ENCODE measurements at regions not wholly inside any gene's neighbourhood (a gene's known extent, or its start where the extent isn't known, plus 50 kb on each side); places are given as distances from the start of the nearest gene placed in this dataset.

DNA sequence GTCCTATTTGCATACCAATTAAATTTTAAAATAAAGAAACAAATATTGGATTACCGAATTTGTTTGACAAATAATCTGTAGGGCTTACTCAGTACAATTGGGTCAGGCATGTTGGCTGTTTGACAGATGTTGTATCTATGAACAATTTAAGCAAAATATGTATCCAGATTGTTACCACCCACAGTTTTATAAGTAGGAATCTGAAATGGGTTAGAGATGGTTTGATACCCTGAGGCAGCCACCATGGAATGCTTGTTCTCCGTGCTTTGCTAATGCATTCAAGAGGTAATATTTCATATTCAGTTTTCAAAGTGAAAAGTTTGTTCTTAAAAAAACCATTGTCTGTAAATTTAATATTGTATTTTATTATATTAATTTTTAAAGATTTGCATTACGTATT, 285.1 kb upstream of the ARRDC3 start:
- POLR2A ChIA-PET, result no interaction called here
- BruUV-seq (replicated peaks), result no TSS peak

More for the DNA sequence above, 285.1 kb upstream of the ARRDC3 start:
- Histone ChIP-seq H4K20me1 (replicated peaks; ENCODE audit: control insufficient read depth, extremely low read depth, insufficient read depth, low read length) (no peaks in the 10 kb centered on the region), H2AFZ (ENCODE audit: low read depth, low read length) (no peak overlapping the region), H3K4me2 (ENCODE audit: insufficient read depth, low read length) (no peak overlapping the region), H3K4me1 (ENCODE audit: control insufficient read depth, extremely low read depth, insufficient read depth, low read length) (no peaks in the 10 kb centered on the region), H3K27ac (ENCODE audit: insufficient read depth, low read depth, low read length) (no peak overlapping the region), H3K27me3 (ENCODE audit: control insufficient read depth in 2 of 2, insufficient read depth in 2 of 2, low read length in 2 of 2) (no peaks in the 10 kb centered on the region), H3K9ac (replicated peaks; ENCODE audit: extremely low read depth, insufficient read depth, low read length) (no peak overlapping the region), H3K79me2 (ENCODE audit: control insufficient read depth, insufficient read depth, low read length) (no peaks in the 10 kb centered on the region), H3K4me3 (replicated peaks in 1 of 3; ENCODE audit: insufficient read depth in 1 of 3, low read depth in 1 of 3, low read length in 3 of 3) (no peak overlapping the region), H3K9me1 (replicated peaks; ENCODE audit: control insufficient read depth, extremely low read depth, insufficient read depth, low read length) (no peaks in the 10 kb centered on the region), H3K36me3 (ENCODE audit: control insufficient read depth in 2 of 2, extremely low read depth in 1 of 2, insufficient read depth in 2 of 2, low read length in 2 of 2) (no peaks in the 10 kb centered on the region), H3K9me3 (replicated peaks; ENCODE audit: control insufficient read depth, insufficient read depth, low read length) (no peaks in the 10 kb centered on the region)
- no peak for FAIRE-seq
- intact Hi-C loops (cut with micrococcal nuclease) (no loop called here), dilution Hi-C loops (cut with MboI; ENCODE audit: extremely low pct_ligation_motif_present, low sequenced_read_pairs) (no loop called here)
- DNase-seq (ENCODE audit: low read depth, low spot score), result no peak
- CTCF ChIA-PET, result no interaction called here
- no peak for TF ChIP-seq POLR2AphosphoS5 (IDR thresholded peaks at IDR 0.05; ENCODE audit: insufficient read depth, low read depth, low read length)
- no peak for TF ChIP-seq POLR2A (IDR thresholded peaks at IDR 0.05; ENCODE audit: low read depth, low read length)
- no peak for TF ChIP-seq GATA2 (IDR thresholded peaks at IDR 0.05; ENCODE audit: insufficient read depth, insufficient read length, low read depth, low read length)
- no peak for TF ChIP-seq EZH2 (IDR thresholded peaks at IDR 0.05; ENCODE audit: borderline replicate concordance, low read depth, low read length, severe bottlenecking)
- TF ChIP-seq JUN (IDR thresholded peaks at IDR 0.05; ENCODE audit: borderline replicate concordance, insufficient read depth, insufficient read length, low read depth), result no peak
- TF ChIP-seq MAX (IDR thresholded peaks at IDR 0.05; ENCODE audit: insufficient read depth, insufficient read length), result no peak
- TF ChIP-seq MYC (IDR thresholded peaks at IDR 0.05; ENCODE audit: low read depth, low read length), result no peak
- no peak for TF ChIP-seq FOS (IDR thresholded peaks at IDR 0.05; ENCODE audit: borderline replicate concordance, insufficient read depth, low read length)
- TF ChIP-seq CTCF (IDR thresholded peaks at IDR 0.05; ENCODE audit: extremely low read depth in 1 of 2, insufficient read depth in 1 of 2, low read depth in 1 of 2, low read length in 2 of 2), result no peak

Measured in endothelial cell of umbilical vein (primary cell).